HG02678 (cell line): ENCODE measurements at regions not wholly inside any gene's neighbourhood (a gene's known extent, or its start where the extent isn't known, plus 50 kb on each side); places are given as distances from the start of the nearest gene placed in this dataset.
"Not testable (repeated sequence)": the region's sequence is repeated elsewhere in the genome, so short reads cannot be mapped to it uniquely, and the experiment has no call there.

Experiments used
- ATAC-seq: cut with Tn5 transposase; IDR thresholded peaks from one replicate; pipeline ENCODE4 v1.9.1; 2021; ENCODE audit warnings: mild to moderate bottlenecking, moderate library complexity; ENCODE audit not compliant: unreplicated experiment

GRCh38 chr7:120131096-120131839 lies 141.7 kb upstream of the KCND2 start:
- ATAC-seq: no peak

- no peak for ATAC-seq
Observed at GRCh38 chr7:120138497-120138896, 134.5 kb upstream of the KCND2 start.

DNA sequence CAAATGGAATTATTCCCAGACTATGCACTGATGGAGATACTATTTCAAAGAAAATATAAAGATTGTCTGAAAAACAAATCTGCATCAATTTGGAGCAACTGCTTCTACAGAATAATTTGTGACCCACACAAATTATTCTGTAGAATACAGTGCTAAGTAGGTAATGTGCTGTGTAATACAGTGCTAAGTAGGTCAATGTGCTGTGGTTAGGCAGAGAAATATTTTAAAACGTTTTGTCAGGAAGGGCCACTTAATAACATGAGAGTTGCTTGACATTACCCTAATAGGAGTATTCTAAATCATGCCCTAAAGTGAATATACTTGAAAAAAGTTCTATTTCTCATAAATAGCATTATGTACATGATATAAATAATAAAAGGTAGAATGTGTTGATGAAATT lies 116.5 kb upstream of the KCND2 start:
- ATAC-seq: no peak

DNA sequence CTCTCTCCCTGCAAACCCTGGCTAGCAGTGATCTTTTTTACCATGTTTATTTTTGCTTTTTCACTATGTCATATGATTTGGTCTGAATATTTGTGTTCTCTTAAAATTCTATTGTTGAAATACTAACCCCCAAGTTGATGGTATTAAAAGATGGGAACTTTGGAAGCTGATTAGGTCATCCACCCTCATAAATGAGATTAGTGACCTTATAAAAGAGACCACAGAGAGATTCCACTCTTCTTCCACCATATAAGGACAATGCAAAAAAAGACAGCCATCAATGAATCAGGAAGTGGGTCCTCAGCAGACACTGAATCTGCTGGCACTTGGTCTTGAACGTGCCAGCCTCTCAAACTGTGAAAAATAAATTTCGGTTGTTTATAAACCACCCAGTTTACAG lies 112.8 kb upstream of the KCND2 start:
- ATAC-seq: no peak

DNA sequence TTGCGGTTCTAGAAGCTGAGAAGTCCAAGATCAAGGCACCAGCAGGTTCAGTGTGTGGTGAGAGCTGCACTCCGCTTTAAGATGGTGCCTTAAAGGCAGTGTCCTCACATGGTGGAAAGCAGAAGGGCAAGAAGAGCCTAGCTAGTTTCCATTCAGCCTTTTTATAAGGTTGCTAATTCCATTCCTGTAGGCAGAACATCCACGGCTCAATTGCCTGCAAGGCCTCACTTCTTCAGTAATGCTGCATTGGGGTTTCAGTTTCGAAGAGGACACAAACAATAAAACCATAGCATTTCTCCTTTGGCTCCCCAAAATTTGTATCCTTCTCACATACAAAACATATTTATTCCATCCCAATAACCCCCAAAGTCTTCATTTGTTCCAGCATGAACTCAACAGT lies 109.5 kb upstream of the KCND2 start:
- no peak for ATAC-seq

- ATAC-seq: no peak
Observed at GRCh38 chr7:120165227-120165626, 107.7 kb upstream of the KCND2 start.

- ATAC-seq: no peak
Observed at GRCh38 chr7:120168066-120168465, 104.9 kb upstream of the KCND2 start.

- ATAC-seq: no peak
Observed at GRCh38 chr7:120169996-120170783, 102.8 kb upstream of the KCND2 start.

DNA sequence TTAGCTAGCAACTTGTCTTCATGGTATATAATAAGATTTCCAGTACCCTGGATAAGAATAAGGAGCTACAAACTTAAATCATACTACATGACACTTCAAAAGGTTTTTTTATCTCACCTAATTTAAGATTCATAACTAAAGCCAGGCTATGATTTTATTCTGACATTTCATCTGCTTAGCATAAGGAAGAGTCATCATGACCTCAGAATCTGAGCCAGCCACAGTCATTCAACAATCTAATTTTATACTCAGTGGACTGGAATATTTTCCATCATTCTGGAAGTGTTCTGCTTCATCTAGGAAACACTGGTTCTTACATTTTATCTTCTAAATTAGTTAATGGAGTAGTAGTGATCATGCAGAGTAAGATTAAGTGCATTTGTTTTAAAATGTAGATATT lies 102.1 kb upstream of the KCND2 start:
- ATAC-seq: no peak

DNA sequence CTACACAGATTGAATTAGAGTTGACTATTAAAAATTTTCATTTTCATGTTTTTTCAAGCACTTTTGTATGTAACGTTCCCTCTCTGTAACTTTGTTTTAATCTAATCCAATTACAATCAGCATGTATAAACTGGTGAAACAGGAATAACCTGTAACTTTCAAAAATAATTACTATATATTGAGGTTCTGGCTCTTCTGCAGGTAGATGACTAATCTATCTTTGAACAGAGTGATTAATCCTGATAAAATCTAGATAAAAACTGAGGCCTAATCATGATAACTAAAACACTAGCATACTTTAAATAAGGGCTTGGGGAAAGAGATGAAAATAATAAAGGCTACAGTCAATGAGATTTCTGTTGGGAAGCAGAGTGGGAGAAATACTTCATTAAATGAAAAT lies 101.6 kb upstream of the KCND2 start:
- no peak for ATAC-seq

- no peak for ATAC-seq
Observed at GRCh38 chr7:120180221-120180620, 92.8 kb upstream of the KCND2 start.

GRCh38 chr7:120181499-120181898 lies 91.5 kb upstream of the KCND2 start:
- no peak for ATAC-seq

- no peak for ATAC-seq
Observed at GRCh38 chr7:120184866-120185265, 88.1 kb upstream of the KCND2 start.

- no peak for ATAC-seq
Observed at GRCh38 chr7:120185940-120186682, 86.9 kb upstream of the KCND2 start.

- no peak for ATAC-seq
Observed at GRCh38 chr7:120186688-120187087, 86.3 kb upstream of the KCND2 start.

DNA sequence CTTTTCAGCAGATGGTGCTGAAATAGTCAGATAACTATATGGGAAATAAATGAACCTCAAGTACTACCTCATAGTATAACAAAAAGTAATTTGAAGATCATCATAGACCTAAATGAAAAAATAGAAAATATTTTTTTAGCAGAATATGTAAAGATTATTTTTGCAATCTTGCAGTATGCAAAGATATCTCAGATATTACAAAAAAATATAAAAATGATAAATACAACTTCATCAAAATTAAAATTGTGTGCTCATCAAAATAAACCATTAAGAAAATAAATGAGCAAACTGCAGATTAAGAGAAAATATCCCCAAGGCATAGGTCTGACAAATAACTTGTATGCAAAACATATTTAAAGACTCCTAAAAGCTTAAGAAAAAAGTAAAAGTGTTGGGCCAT lies 83.4 kb upstream of the KCND2 start:
- ATAC-seq: no peak

- no peak for ATAC-seq
Observed at GRCh38 chr7:120190109-120190508, 82.9 kb upstream of the KCND2 start.

DNA sequence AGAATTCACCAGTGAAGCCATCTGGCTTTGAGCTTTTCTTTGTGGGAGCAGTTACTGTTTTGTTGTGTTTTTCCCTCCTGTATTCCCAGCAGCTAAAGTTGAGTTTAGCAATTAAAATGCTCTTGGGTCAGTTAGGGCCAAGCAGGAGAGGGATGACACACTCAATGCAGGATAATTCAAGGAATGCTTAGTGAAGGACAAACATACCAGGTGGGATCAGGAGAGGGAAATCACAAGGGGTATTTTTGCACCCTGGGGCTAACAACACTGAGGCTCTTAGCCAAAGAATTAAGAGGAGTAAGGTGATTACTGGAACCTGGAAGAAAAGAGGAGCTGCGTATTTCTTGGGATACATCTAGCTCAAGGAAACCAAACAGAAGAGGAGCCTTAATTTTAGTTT lies 82.4 kb upstream of the KCND2 start:
- no peak for ATAC-seq

DNA sequence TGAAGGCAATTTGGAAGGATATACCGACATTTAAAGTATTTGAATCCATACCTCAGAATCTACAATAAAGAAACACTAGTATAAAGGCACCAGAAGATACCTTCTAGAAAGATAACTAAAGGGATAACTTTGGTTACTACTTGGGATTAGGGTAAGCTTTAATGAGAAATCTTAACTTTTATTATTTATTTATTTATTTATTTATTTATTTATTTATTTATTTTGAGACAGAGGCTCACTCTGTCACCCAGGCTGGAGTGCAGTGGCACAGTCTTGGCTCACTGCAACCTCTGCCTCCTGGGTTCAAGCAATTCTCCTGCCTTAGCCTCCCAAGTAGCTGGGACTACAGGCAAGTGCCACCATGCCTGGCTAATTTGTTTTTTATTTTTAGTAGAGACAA lies 81.6 kb upstream of the KCND2 start:
- not testable (repeated sequence) for ATAC-seq

- no peak for ATAC-seq
Observed at GRCh38 chr7:120201290-120201689, 71.7 kb upstream of the KCND2 start.

GRCh38 chr7:120205101-120205500 lies 67.9 kb upstream of the KCND2 start:
- no peak for ATAC-seq

DNA sequence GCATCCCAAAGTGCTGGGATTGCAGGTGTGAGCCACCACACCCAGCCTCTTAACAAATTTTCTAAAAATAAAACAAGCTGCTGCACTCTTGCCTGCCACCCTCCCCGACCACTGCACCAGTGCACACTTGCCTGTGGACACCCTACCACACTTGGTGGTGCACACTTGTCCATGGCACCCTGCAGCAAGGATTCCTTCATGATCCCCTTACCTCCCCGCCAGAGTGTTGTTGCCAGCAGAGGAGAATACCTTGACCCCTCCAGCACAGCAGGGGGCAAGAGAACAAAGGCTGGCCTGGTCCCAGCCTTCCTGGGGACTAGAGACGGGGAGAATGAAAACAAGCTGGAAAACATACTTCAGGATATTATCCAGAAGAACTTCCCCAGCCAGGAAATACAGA lies 65.9 kb upstream of the KCND2 start:
- no peak for ATAC-seq
